Esophagus muscularis mucosa (tissue), 4 donors: ENCODE measurements at regions not wholly inside any gene's neighbourhood (a gene's known extent, or its start where the extent isn't known, plus 50 kb on each side); places are given as distances from the start of the nearest gene placed in this dataset.
A peak's percentile ranks its signal among the peaks of the same experiment; 100 is the strongest.
"Not testable (repeated sequence)": the region's sequence is repeated elsewhere in the genome, so short reads cannot be mapped to it uniquely, and the experiment has no call there.

Experiments
- DNase-seq: peaks from one replicate; pipeline ENCODE4 v3.0.0-alpha.2; 2017; ENCODE audit errors: extremely low spot score
- H3K27ac ChIP-seq, 4 donors: fragments of 200-600 bp; sonication (generic); replicated peaks in 1 of 4; 1 replicate in 3 of 4; 2 replicates in 1 of 4; pipeline ENCODE4 v1.5.1; 2016 to 2019; ENCODE audit warnings: mild to moderate bottlenecking in 1 of 4
- H3K27me3 ChIP-seq, 4 donors: fragments of 200-600 bp; sonication (generic); one replicate each; pipeline versions ENCODE4 v1.5.1 to v1.6.0; 2016 to 2019
- H3K36me3 ChIP-seq, 4 donors: fragments of 200-600 bp; sonication (generic); one replicate each; pipeline ENCODE4 v1.5.1; 2016 to 2019
- H3K4me1 ChIP-seq, 4 donors: fragments of 200-600 bp; sonication (generic); one replicate each; pipeline ENCODE4 v1.5.1; 2016 to 2019
- H3K4me3 ChIP-seq, 4 donors: fragments of 200-600 bp; sonication (generic); 1 replicate in 2 of 4; 2 replicates in 2 of 4; pipeline ENCODE4 v1.5.1; 2016 to 2019; ENCODE audit warnings: mild to moderate bottlenecking in 4 of 4, moderate library complexity in 1 of 4
- H3K9me3 ChIP-seq, 4 donors: fragments of 200-600 bp; sonication (generic); 1 replicate in 3 of 4; 2 replicates in 1 of 4; pipeline ENCODE4 v1.5.1; 2016 to 2019
- CTCF ChIP-seq, 3 experiments: fragments of 200-600 bp in 2 of 3; fragments of 450-650 bp in 1 of 3; sonication (generic) in 2 of 3; IDR thresholded peaks; one replicate each; pipeline ENCODE4 v1.5.1; 2017 to 2019; ENCODE audit warnings: antibody characterized with exemption in 3 of 3, mild to moderate bottlenecking in 2 of 3, moderate library complexity in 1 of 3
- EP300 ChIP-seq: sonication (generic); formaldehyde crosslinking; IDR thresholded peaks from one replicate; pipeline ENCODE4 v1.6.1; 2017; ENCODE audit warnings: antibody characterized with exemption
- POLR2A ChIP-seq: fragments of 450-650 bp; IDR thresholded peaks from one replicate; pipeline ENCODE4 v1.6.1; 2017; ENCODE audit warnings: antibody characterized with exemption, moderate library complexity, mild to moderate bottlenecking, low read depth
- POLR2AphosphoS5 ChIP-seq, 2 donors: sonication (generic); formaldehyde crosslinking; IDR thresholded peaks; one replicate each; pipeline ENCODE4 v1.6.1; 2017; ENCODE audit warnings: antibody characterized with exemption in 2 of 2
- WGBS: methylation state at CpG from one replicate; pipeline ENCODE4 v1.1.5; 2018; 5-methylcytosine and 5-hydroxymethylcytosine counted together
- intact Hi-C: fragments of 100-400 bp; cut with DNase I; formaldehyde crosslinking; loops from one replicate; pipeline ENCODE4 v1.15.1; 2023

GRCh38 chr10:29810816-29811215 is 176.0 kb upstream of the SVIL start:
- peaks cover 19 to 75% (median 63%) of the 10 kb centered on the region in 4 donors for H3K4me1 ChIP-seq
- H3K27ac ChIP-seq, result peak overlapping the region; percentile 88 to 96 (median 92)
- intact Hi-C loops, result loop anchor here (5.0 kb wide), 1 partner anchor 74 kb away; no protein-coding TSS in a partner anchor
- no peaks in the 10 kb centered on the region for H3K27me3 ChIP-seq
- no peak for DNase-seq
- WGBS, result 50% methylated on average over 2 of the region's 2 CpGs
- H3K36me3 ChIP-seq, result no peaks in the 10 kb centered on the region
- TF ChIP-seq POLR2A (no peak), CTCF (IDR thresholded peaks at IDR 0.05) (no peak), POLR2AphosphoS5 (IDR thresholded peaks at IDR 0.05) (no peak), EP300 (no peak)
- H3K4me3 ChIP-seq, result no peak overlapping the region
- H3K9me3 ChIP-seq, result no peaks in the 10 kb centered on the region

GRCh38 chr10:29810231-29810630 is 175.5 kb upstream of the SVIL start:
- Histone ChIP-seq H3K4me1 (peaks cover 23 to 75% (median 65%) of the 10 kb centered on the region in 4 donors), H3K27ac (peak overlapping the region; percentile 88 to 96 (median 92))
- not testable (repeated sequence) for DNase-seq, H3K9me3 ChIP-seq, H3K4me3 ChIP-seq, H3K36me3 ChIP-seq, H3K27me3 ChIP-seq
- intact Hi-C loops, result loop anchor here (5.0 kb wide), 1 partner anchor 73 kb away; no protein-coding TSS in a partner anchor
- 85% methylated on average over 3 of the region's 3 CpGs for WGBS

GRCh38 chr10:29809383-29809782 is 174.6 kb upstream of the SVIL start:
- 97% methylated on average over 5 of the region's 5 CpGs for WGBS
- Histone ChIP-seq H3K27ac (peak overlapping the region; percentile 88 to 96 (median 92)), H3K36me3 (no peaks in the 10 kb centered on the region), H3K4me1 (peaks cover 29 to 83% (median 69%) of the 10 kb centered on the region in 4 donors), H3K9me3 (no peaks in the 10 kb centered on the region), H3K27me3 (no peaks in the 10 kb centered on the region), H3K4me3 (no peak overlapping the region)
- intact Hi-C loops, result no loop called here
- no peak for TF ChIP-seq EP300
- TF ChIP-seq POLR2A, result no peak
- no peak for TF ChIP-seq POLR2AphosphoS5 (IDR thresholded peaks at IDR 0.05)
- TF ChIP-seq CTCF (IDR thresholded peaks at IDR 0.05), result no peak
- no peak for DNase-seq

- intact Hi-C loops, result no loop called here
- H3K9me3 ChIP-seq, result no peaks in the 10 kb centered on the region
- H3K36me3 ChIP-seq, result no peaks in the 10 kb centered on the region
- peaks cover 36 to 81% (median 70%) of the 10 kb centered on the region in 4 donors for H3K4me1 ChIP-seq
- H3K27ac ChIP-seq, result peak overlapping the region; percentile 44 to 96 (median 92)
- no peak overlapping the region for H3K4me3 ChIP-seq
- H3K27me3 ChIP-seq, result no peaks in the 10 kb centered on the region
- no peak for DNase-seq
- TF ChIP-seq EP300, result no peak
- no peak for TF ChIP-seq POLR2A
- peak; percentile 16 to 53 for TF ChIP-seq POLR2AphosphoS5 (IDR thresholded peaks at IDR 0.05)
- 54% methylated on average over 2 of the region's 2 CpGs for WGBS
These were observed 172.5 kb upstream of the SVIL start for GRCh38 chr10:29807163-29807806.

GRCh38 chr10:29806350-29806788 is 171.6 kb upstream of the SVIL start:
- no peak for TF ChIP-seq POLR2AphosphoS5 (IDR thresholded peaks at IDR 0.05)
- TF ChIP-seq CTCF (IDR thresholded peaks at IDR 0.05), result no peak
- TF ChIP-seq POLR2A, result no peak
- no peak for TF ChIP-seq EP300
- no peak for DNase-seq
- no peaks in the 10 kb centered on the region for H3K36me3 ChIP-seq
- no peaks in the 10 kb centered on the region for H3K27me3 ChIP-seq
- H3K27ac ChIP-seq, result peak overlapping the region; percentile 32 to 96 (median 92)
- peaks cover 28 to 72% (median 62%) of the 10 kb centered on the region in 4 donors for H3K4me1 ChIP-seq
- H3K9me3 ChIP-seq, result no peaks in the 10 kb centered on the region
- intact Hi-C loops, result no loop called here
- no peak overlapping the region for H3K4me3 ChIP-seq
- 76% methylated on average over 2 of the region's 2 CpGs for WGBS
